ENCODE measurements at regions not wholly inside any gene's neighbourhood (a gene's known extent, or its start where the extent isn't known, plus 50 kb on each side); places are given as distances from the start of the nearest gene placed in this dataset.

GRCh38 chr2:145138626-145139025 lies 618.7 kb upstream of the ZEB2 start:
- no peak for DNase-seq

- no peak for DNase-seq
Measured at GRCh38 chr2:145137901-145138300, 618.0 kb upstream of the ZEB2 start.

GRCh38 chr2:145137211-145137610 lies 617.3 kb upstream of the ZEB2 start:
- DNase-seq = no peak

DNA sequence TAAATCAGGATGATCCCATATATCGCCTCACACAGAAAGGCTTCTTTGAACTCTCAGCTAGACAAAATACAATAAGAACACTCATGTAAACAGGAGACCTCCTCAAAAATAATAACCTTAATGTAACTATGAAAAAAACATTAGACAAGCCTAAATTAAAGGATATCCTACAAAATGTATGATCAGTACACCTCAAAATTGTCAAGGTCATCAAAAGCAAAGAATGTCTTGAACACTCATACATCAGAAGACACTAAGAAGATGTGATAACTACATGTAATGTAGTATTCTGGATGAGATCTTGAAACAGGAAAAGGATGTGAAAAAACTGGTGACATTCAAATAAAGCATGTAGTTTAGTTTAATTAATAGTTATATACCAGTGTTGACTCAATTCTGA lies 616.8 kb upstream of the ZEB2 start:
- DNase-seq = no peak

DNA sequence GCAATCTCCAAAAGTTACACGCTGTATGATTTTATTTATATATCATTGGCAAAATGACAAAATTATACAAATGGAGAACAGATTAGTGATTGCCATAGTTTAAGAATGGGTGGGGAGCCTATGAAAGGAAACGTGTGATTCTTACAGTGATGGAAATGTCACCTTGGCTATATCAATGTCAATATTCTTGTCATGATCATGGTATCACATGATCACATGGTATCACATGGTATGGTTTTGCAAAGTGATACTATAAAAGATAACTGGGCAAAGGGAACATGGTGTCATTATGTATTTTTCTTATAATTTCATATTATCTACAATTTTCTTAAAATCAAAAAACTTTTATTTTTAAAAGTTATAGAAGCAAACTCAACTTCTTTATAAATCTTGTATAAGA lies 606.2 kb upstream of the ZEB2 start:
- no peak for DNase-seq

DNA sequence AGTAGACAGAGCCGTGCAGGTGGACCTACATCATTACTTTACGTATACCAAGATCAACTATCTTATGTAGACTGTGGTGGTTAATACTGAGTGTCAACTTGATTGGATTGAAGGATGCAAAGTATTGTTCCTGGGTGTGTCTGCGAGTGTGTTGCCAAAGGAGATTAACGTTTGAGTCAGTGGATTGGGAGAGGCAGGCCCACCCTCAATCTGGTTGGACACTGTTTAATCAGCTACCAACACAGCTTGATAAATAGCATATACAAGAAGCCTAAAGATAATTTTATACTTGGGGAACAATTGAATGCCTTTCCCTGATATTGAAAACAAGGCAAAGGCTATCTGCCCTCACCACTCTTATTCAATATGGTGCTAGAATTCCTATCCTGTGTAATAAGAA lies 604.2 kb upstream of the ZEB2 start:
- no peak for DNase-seq

- DNase-seq = no peak
Measured at GRCh38 chr2:145123606-145124005, 603.7 kb upstream of the ZEB2 start.

- no peak for DNase-seq
Measured at GRCh38 chr2:145119225-145119624, 599.3 kb upstream of the ZEB2 start.

DNA sequence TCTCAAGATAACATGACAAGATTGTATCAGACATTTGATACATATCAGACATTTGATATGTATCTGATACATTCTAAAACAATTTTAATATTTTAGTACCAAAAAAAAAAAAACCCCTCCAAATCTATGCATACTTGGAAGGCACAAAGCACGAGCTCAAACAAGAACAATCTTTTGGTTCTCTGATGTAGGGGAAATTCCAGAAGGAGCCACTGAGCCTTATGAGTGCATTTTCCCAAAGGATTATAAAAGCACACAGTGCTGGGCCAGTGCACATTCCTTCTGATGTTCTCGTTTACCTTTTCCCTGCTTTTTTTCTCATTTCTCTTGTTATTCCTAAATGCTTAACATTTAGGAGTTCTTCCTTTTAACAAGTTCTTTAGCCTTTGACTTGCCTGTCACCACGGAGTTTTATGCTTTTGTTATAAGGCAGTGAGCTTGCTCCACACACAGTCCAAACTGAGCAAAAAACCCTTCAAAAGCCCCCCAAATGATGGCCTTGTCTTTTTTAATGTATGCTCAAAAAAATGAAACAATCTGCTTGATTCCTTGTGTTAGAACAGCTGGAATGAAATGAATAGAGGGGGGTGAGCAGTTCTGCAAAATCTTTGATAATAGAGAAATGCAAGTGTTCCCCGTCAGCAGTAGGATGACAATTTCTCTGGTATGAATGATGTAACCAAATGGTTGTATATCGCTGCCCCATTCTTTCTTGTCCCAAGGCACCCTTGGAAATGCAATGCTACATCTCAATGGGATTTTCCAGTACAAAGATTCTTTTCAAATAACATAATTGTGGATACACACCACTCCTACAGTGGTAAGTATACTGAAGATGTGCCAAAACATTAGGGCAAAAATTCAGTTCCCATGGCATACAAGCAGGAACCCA lies 597.2 kb upstream of the ZEB2 start:
- DNase-seq = peak in 1 of 2 donors; percentile 16

DNA sequence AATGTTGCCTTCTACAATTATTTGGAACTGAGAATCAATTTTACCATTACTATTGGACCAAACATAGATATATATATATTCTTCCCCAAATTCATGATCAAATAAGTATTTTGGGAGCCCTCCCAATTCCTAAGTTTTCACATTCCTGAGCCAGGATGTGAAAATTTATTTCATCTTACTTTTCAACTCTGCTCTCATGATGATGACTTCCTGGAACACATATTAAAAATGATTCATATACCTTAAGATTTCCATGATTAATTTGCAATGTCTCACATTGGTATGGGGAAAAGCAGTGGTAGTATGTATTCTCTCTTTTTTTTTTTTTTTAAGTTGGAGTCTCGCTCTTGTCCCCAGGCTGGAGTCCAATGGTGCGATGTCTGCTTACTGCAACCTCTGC lies 596.1 kb upstream of the ZEB2 start:
- DNase-seq = no peak

DNA sequence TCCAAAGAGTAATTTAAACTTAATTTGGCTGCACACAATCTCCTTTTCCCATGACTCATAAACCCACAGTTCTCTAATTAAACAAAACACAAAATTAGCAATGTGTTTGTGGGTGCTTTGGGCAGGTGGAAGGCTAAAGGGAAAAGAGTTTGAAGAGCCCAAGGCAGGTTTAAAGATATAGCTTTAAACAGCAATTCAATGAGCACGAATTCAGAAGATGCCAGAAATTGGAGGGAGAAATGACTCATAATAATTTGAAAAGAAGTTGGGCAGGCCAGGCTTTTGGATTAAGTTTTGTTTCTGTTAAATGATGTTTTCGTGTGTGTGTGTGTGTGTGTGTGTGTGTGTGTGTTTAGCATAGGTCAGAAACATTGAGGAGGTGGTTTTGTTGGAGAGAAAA lies 594.8 kb upstream of the ZEB2 start:
- DNase-seq = no peak

DNA sequence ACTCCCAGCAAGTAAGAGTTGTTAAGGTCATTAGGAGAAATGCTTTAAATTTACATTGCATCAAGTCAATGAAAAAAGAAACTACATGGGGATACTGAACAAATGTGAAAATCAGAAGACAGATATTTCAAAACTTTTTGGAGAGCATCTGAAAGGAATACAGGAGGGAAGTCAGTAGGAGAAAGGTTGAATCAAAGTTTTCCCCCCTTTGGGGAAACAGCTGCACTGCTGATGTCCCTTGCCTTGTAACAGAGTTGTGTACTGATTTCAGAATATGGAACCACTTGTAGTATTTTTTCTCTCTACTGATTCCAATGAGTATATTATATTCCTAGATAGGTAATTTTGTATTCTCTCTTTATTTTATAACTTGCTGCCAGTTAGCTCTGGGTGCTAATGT lies 592.5 kb upstream of the ZEB2 start:
- DNase-seq = no peak

DNA sequence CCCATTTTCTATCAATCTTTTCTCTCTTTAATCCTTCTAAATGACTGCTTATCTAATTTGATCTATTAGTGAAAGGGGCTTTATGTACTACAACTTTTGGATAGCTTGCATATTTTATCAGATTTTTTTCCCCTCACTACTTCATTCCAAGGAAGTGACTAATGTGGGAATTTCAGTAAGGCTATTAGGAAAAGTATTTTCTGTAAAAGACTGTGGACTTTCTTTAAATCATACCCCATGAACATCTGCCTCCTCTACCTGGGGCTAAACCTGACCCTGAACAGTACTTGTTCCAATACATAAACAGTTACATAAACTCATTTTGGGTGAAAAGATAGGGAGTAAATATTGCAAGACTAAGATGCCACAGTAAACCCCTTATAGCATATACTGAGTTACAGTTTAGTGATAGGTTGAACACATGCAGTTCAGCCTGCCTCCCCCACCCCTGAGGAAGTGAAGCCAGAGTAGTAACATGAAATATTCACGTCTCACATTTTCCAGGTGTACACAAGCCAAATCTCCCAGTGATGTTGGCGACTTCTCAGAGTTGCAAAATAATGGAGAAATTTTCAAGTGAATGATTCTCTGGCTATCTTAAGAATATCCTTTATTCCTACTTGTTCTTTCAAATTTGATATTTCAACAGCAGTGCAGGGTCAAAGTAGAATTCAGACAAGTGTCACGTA lies 590.9 kb upstream of the ZEB2 start:
- DNase-seq = no peak

DNA sequence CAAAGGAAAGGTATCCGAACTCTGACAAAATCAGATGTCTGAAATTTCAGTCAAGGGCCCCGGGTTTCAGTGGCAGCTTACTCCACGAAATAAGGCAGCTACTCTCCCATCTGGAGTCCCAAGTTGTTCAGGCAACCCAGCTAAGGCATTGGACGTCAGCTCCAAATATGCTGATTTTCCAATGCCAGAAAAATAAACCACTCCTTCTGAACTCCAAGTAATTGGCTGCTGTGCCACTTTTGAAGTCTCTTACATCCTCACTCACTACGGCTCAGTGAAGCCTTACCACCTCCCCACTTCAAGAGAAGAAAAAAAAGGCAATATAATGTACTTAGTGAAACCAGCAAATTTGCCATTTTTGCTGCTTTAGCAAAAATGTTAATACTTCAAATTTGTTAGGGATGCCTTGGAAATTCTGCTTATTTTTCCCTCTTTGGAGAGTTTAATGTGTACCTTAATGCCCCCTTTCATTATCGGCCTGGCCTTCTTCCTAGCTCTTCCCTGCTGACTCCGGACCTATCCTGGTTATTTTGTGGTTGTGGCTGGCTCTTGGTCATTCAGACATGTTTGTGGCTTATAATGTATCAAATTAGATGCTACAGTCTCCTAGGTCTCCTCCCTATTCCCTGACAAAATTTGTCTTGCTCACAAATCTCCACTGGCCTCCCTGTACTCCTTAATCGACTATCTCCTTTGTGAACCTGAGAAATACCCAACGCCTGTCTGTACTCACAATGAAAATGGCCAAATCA lies 589.2 kb upstream of the ZEB2 start:
- no peak for DNase-seq

DNA sequence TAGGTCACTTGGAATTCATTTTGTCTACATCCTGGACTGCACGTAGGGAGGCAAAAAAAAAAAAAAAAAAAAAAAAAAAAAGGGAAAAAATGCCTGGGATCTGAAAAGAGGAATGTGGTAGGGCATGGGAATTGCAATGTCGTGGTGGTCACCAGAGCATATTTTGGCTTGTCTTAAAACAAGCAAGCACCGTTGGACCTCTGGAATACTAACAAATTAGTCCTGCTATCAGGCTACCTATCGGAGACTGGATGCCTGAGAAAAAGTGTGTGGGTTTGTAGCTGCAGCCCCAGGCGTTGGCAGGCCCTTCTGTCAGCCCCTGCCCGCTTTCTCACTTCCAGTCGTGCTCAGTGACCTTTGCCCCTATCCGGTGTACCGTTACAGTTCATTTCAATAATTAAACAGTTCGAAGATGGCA lies 588.5 kb upstream of the ZEB2 start:
- no peak for DNase-seq

DNA sequence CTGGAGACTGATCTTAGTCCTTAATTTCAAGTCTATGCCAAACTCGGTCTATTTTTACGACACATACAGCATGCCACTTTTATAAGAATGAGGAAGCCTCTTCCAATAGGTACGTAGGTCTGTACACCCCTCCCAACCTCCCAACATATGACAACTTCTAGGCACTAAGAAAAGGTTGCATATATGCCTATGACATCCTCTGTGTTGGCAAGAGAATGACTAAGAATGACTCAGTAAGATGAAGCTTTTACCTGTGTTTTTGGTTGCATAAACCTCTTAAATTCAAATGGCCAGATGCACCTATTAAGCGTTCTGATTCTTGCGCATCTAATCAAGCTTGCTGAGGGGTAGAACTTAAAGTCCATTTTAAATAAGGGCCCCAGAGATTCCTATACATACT lies 586.4 kb upstream of the ZEB2 start:
- DNase-seq = no peak

DNA sequence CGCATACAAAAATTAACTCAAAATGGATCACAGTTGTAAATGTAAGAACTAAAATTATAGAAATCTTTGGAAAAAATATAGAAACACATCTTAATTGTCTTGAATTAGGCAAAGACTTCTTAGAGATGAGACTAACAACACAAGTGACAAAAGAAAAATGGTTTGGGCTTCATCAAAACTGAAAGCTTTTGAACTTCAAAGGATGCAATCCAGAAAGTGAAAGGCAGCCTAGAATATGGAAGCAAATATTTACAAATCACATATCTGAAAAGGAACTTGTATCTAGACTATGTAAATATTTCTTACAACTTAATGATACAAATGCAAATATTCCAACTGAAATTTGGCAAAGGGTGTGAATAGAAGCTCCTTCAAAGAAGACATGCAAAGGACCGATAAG lies 582.8 kb upstream of the ZEB2 start:
- no peak for DNase-seq

- DNase-seq = no peak
Measured at GRCh38 chr2:145100301-145100700, 580.4 kb upstream of the ZEB2 start.

GRCh38 chr2:145096582-145096981 lies 576.7 kb upstream of the ZEB2 start:
- DNase-seq = no peak

GRCh38 chr2:145095641-145096435 lies 575.9 kb upstream of the ZEB2 start:
- DNase-seq = no peak

DNA sequence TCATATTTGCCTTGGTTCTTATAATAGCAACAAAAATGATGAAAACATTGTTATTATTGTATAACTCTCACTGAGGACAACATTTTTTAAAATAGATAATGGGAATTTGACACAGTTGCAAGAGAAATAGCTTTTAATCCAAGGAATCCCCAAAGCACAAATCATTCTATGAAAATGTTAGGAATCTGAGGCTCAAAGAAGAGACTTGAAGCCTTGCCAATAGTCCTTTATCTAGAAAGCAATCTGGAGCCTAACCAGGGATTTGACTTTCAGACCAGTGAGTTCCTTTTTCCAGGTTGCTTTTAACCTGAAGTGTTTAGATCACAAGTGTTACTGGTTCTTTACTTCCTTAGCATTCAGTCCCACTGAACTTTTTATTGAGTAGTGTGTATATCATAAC lies 574.5 kb upstream of the ZEB2 start:
- no peak for DNase-seq

GRCh38 chr2:145091967-145092366 lies 572.0 kb upstream of the ZEB2 start:
- no peak for DNase-seq
